GM21526 (cell line): ENCODE measurements at regions not wholly inside any gene's neighbourhood (a gene's known extent, or its start where the extent isn't known, plus 50 kb on each side); places are given as distances from the start of the nearest gene placed in this dataset.

Source experiments
- ATAC-seq: cut with Tn5 transposase; IDR thresholded peaks from one replicate; pipeline ENCODE4 v1.9.1; 2021; ENCODE audit warnings: moderate library complexity; ENCODE audit not compliant: unreplicated experiment, low FRiP score

GRCh38 chr4:10181745-10182445 lies 65.3 kb upstream of the WDR1 start:
- no peak for ATAC-seq

- ATAC-seq, result peak; percentile 96
Measured at GRCh38 chr4:10180927-10181744, 64.5 kb upstream of the WDR1 start.

- ATAC-seq, result no peak
Measured at GRCh38 chr4:10180603-10180926, 64.0 kb upstream of the WDR1 start.

DNA sequence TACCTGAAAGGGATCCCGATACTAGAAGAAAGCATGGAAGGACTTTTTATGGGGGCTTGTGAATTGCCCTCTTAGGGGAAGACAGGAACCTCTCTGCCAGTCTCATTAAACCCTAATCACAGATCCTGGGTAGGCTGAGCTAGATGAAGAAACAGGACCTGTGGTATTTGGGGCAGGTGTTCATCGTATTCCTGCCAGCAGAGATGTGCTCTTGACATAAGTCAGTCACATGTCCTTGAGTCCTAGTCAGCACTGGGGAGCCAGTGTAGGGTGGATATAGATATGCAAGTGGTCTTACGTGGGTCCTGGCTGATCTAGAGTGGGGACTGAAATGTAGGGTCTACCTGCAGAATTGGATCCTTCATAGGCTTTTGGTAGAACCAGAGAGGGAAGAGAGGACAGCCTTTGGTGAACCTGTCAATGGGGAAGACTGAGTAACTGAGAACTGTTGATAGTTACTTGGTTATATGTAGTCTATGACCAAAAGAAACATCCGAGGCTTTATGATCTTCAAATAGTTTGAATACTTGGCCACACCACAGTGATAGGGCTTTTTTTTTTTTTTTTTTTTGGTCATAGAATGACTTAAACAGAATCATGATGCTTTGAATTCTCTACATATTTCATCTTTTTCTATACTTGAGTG lies 63.5 kb upstream of the WDR1 start:
- ATAC-seq, result no peak

- no peak for ATAC-seq
Measured at GRCh38 chr4:10178763-10179162, 62.2 kb upstream of the WDR1 start.

GRCh38 chr4:10175626-10176025 lies 59.0 kb upstream of the WDR1 start:
- no peak for ATAC-seq

- no peak for ATAC-seq
Measured at GRCh38 chr4:10173754-10174749, 57.5 kb upstream of the WDR1 start.

- no peak for ATAC-seq
Measured at GRCh38 chr4:10173037-10173753, 56.6 kb upstream of the WDR1 start.

DNA sequence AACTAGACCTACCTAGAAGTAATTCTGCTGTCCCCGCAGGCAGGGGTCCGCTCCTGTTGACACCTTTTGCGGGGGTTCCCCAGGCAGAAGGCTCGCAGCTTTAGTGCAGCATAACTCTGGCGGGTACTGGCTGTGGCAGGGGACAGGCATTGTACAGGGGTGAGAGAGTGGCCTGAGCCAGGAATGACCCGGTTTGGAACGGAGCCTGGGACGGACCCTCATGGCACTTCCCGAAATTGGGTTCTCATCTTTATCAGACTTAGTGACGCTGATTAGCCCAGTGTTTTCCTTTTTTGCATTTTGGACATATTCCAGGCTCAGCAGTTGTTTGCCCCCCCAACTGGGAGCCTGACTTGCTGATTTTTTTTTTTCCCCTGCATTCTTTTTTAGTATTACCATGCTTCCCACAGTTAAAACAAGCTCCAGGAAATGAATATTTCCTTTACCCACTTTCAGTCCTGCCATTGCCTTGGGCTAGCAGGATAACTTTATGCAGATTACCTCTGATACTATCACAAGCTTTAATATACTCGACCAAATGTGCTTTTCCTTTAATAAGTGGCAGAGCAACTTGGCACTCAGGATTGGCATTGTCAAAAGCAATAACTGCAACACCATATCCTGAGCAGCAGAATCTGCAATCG lies 55.8 kb upstream of the WDR1 start:
- no peak for ATAC-seq

DNA sequence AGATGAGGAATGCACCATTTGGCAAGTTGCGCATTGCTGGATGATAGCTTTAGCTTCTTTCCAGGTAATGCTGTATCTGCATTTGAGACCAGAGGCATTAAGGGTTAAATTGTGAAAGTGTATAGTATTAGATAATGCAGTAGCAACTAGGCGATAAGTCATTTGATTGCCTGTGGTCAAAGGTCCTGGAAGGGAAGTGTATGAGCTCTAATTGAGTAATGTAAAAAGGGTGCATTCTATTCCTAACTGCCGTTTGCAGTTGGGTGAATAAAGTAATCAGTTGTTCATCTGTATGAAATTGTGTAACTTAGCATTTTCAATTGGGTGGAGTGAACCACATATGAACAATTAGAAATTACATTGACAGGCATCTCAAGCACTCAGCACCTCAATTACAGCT lies 54.5 kb upstream of the WDR1 start:
- no peak for ATAC-seq

DNA sequence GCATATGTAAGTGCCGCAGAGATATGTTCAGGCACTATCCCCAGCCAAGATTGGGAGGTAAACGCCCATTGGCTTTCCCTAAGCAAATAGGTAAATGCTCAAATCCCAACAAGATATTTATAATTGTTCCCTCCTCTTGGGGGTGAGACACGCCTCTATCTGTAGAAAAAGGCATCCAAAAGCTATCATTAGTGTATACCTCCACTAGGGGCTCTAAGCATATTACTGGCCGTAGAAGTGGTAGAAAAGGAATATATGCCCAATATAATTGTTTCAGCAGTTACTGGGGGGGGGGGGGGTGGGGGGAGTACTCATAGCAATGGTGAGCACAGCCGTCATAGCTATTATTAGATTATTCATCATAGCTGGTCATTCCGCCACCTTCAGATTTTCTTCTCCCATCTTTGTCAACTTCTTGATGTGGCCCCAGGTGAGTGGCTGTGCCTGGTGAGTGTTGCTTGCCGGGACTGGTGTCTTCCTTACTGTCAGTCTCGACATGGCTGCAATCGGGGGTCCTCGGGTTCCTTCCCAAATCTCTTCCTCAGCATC lies 53.3 kb upstream of the WDR1 start:
- no peak for ATAC-seq

- ATAC-seq, result no peak
Measured at GRCh38 chr4:10168151-10168550, 51.6 kb upstream of the WDR1 start.

- no peak for ATAC-seq
Measured at GRCh38 chr4:10167201-10167600, 50.6 kb upstream of the WDR1 start.
